ENCODE measurements at regions not wholly inside any gene's neighbourhood (a gene's known extent, or its start where the extent isn't known, plus 50 kb on each side); places are given as distances from the start of the nearest gene placed in this dataset.

- TF ChIP-seq SP3 (tag by site-specific recombination; IDR thresholded peaks at IDR 0.05) (no peak), ZNF2 (tag by site-specific recombination; IDR thresholded peaks at IDR 0.05) (no peak), ZNF561 (tag by site-specific recombination; IDR thresholded peaks at IDR 0.05; ENCODE audit: borderline replicate concordance) (no peak), ZSCAN18 (tag by site-specific recombination; IDR thresholded peaks at IDR 0.05) (no peak), ZNF473 (tag by site-specific recombination; IDR thresholded peaks at IDR 0.05) (no peak), HOXC10 (CRISPR knock-in tag; IDR thresholded peaks at IDR 0.05) (no peak), ZNF155 (tag by site-specific recombination; IDR thresholded peaks at IDR 0.05) (no peak), GLIS2 (tag by site-specific recombination; IDR thresholded peaks at IDR 0.05) (no peak), ZNF23 (tag by site-specific recombination; IDR thresholded peaks at IDR 0.05; ENCODE audit: borderline replicate concordance) (no peak), ZNF701 (tag by site-specific recombination; IDR thresholded peaks at IDR 0.05) (no peak)
- TF ChIP-seq, protein P1, sequence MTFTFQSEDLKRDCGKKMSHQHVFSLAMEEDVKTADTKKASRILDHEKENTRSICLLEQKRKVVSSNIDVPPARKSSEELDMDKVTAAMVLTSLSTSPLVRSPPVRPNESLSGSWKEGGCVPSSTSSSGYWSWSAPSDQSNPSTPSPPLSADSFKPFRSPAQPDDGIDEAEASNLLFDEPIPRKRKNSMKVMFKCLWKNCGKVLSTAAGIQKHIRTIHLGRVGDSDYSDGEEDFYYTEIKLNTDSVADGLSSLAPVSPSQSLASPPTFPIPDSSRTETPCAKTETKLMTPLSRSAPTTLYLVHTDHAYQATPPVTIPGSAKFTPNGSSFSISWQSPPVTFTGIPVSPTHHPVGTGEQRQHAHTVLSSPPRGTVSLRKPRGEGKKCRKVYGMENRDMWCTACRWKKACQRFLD (tag by site-specific recombination; IDR thresholded peaks at IDR 0.05): no peak
Observed at GRCh38 chr6:15775741-15776140, 112.9 kb upstream of the DTNBP1 start.

GRCh38 chr6:15775076-15775634 is 112.3 kb upstream of the DTNBP1 start:
- POLR2A ChIA-PET: no interaction called here
- no peak for TF ChIP-seq ZNF398 (tag by site-specific recombination; IDR thresholded peaks at IDR 0.05)
- TF ChIP-seq, protein P2, sequence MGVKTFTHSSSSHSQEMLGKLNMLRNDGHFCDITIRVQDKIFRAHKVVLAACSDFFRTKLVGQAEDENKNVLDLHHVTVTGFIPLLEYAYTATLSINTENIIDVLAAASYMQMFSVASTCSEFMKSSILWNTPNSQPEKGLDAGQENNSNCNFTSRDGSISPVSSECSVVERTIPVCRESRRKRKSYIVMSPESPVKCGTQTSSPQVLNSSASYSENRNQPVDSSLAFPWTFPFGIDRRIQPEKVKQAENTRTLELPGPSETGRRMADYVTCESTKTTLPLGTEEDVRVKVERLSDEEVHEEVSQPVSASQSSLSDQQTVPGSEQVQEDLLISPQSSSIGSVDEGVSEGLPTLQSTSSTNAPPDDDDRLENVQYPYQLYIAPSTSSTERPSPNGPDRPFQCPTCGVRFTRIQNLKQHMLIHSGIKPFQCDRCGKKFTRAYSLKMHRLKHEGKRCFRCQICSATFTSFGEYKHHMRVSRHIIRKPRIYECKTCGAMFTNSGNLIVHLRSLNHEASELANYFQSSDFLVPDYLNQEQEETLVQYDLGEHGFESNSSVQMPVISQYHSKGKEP (tag by site-specific recombination; IDR thresholded peaks at IDR 0.05): no peak
- TF ChIP-seq RBAK (tag by site-specific recombination; IDR thresholded peaks at IDR 0.05): no peak
- no peak for TF ChIP-seq SALL2 (tag by site-specific recombination; IDR thresholded peaks at IDR 0.05; ENCODE audit: borderline replicate concordance)
- TF ChIP-seq ZNF555 (tag by site-specific recombination; conservative IDR thresholded peaks at IDR 0.05): no peak
- TF ChIP-seq KLF17 (tag by site-specific recombination; IDR thresholded peaks at IDR 0.05): no peak
- TF ChIP-seq HOXD13 (CRISPR knock-in tag; IDR thresholded peaks at IDR 0.05; ENCODE audit: borderline replicate concordance): no peak
- TF ChIP-seq ZNF654 (tag by site-specific recombination; IDR thresholded peaks at IDR 0.05; ENCODE audit: low read depth): no peak
- TF ChIP-seq, protein P3, sequence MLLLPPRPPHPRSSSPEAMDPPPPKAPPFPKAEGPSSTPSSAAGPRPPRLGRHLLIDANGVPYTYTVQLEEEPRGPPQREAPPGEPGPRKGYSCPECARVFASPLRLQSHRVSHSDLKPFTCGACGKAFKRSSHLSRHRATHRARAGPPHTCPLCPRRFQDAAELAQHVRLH (tag by site-specific recombination; IDR thresholded peaks at IDR 0.05): no peak
- no peak for TF ChIP-seq ZNF792 (tag by site-specific recombination; IDR thresholded peaks at IDR 0.05)
- TF ChIP-seq SP3 (tag by site-specific recombination; IDR thresholded peaks at IDR 0.05): no peak
- TF ChIP-seq ZNF701 (tag by site-specific recombination; IDR thresholded peaks at IDR 0.05): no peak
- TF ChIP-seq ZXDB (tag by site-specific recombination; IDR thresholded peaks at IDR 0.05): no peak
- TF ChIP-seq ZNF629 (tag by site-specific recombination; IDR thresholded peaks at IDR 0.05): no peak
- no peak for TF ChIP-seq ZNF707 (tag by site-specific recombination; IDR thresholded peaks at IDR 0.05)
- no peak for TF ChIP-seq YY2 (tag by site-specific recombination; IDR thresholded peaks at IDR 0.05)
- H3K27ac ChIP-seq (ENCODE audit: extremely low read depth, low read depth, low read length): no peak overlapping the region
- no peak overlapping the region for H3K4me3 ChIP-seq (ENCODE audit: low read depth, low read length)
- CTCF ChIA-PET: no interaction called here
- H3K36me3 ChIP-seq (ENCODE audit: control insufficient read depth in 2 of 2, insufficient read depth in 1 of 2, low read length in 2 of 2): no peaks in the 10 kb centered on the region
- H3K9me3 ChIP-seq (ENCODE audit: control insufficient read depth, insufficient read depth, low read depth, low read length): no peaks in the 10 kb centered on the region
- no peaks in the 10 kb centered on the region for H3K4me1 ChIP-seq (ENCODE audit: control insufficient read depth, insufficient read depth, low read length)

More at GRCh38 chr6:15775741-15776140, 112.9 kb upstream of the DTNBP1 start:
- no peak overlapping the region for H3K4me3 ChIP-seq (ENCODE audit: low read depth, low read length)
- POLR2A ChIA-PET: no interaction called here
- H3K9me3 ChIP-seq (ENCODE audit: control insufficient read depth, insufficient read depth, low read depth, low read length): no peaks in the 10 kb centered on the region
- no peaks in the 10 kb centered on the region for H3K4me1 ChIP-seq (ENCODE audit: control insufficient read depth, insufficient read depth, low read length)
- H3K36me3 ChIP-seq (ENCODE audit: control insufficient read depth in 2 of 2, insufficient read depth in 1 of 2, low read length in 2 of 2): no peaks in the 10 kb centered on the region
- CTCF ChIA-PET: interaction anchor here (0.8 kb wide), 1 partner anchor 353 kb away, joined by 3 read pairs; the partner anchor contains the start of gene MYLIP
- H3K27ac ChIP-seq (ENCODE audit: extremely low read depth, low read depth, low read length): no peak overlapping the region
